DMS79 treated with DMSO at 0.1 percent for 48 hours (cell line): ENCODE measurements at regions not wholly inside any gene's neighbourhood (a gene's known extent, or its start where the extent isn't known, plus 50 kb on each side); places are given as distances from the start of the nearest gene placed in this dataset.

Experiments used
- DNase-seq: peaks from one replicate; lab custom pipeline; 2025; lab: John Stamatoyannopoulos, UW

- DNase-seq = no peak
Measured at GRCh38 chr2:788227-789032, 111.2 kb upstream of the TMEM18 start.

GRCh38 chr2:784753-785152 is 107.5 kb upstream of the TMEM18 start:
- DNase-seq = no peak

- DNase-seq = no peak
Measured at GRCh38 chr2:780581-780980, 103.4 kb upstream of the TMEM18 start.

GRCh38 chr2:780002-780401 is 102.8 kb upstream of the TMEM18 start:
- no peak for DNase-seq

- no peak for DNase-seq
Measured at GRCh38 chr2:778731-779350, 101.6 kb upstream of the TMEM18 start.

- no peak for DNase-seq
Measured at GRCh38 chr2:777546-777945, 100.3 kb upstream of the TMEM18 start.

GRCh38 chr2:777051-777450 is 99.8 kb upstream of the TMEM18 start:
- no peak for DNase-seq

- no peak for DNase-seq
Measured at GRCh38 chr2:776487-776886, 99.3 kb upstream of the TMEM18 start.

GRCh38 chr2:776038-776437 is 98.8 kb upstream of the TMEM18 start:
- no peak for DNase-seq

GRCh38 chr2:774436-774835 is 97.2 kb upstream of the TMEM18 start:
- DNase-seq = no peak

- no peak for DNase-seq
Measured at GRCh38 chr2:773256-774160, 96.3 kb upstream of the TMEM18 start.

GRCh38 chr2:771538-771937 is 94.3 kb upstream of the TMEM18 start:
- DNase-seq = no peak

- no peak for DNase-seq
Measured at GRCh38 chr2:770776-771175, 93.6 kb upstream of the TMEM18 start.

- DNase-seq = no peak
Measured at GRCh38 chr2:769771-770170, 92.6 kb upstream of the TMEM18 start.

GRCh38 chr2:768451-768850 is 91.2 kb upstream of the TMEM18 start:
- no peak for DNase-seq

- DNase-seq = no peak
Measured at GRCh38 chr2:767944-768343, 90.7 kb upstream of the TMEM18 start.

GRCh38 chr2:767440-767839 is 90.2 kb upstream of the TMEM18 start:
- no peak for DNase-seq

GRCh38 chr2:766255-766654 is 89.0 kb upstream of the TMEM18 start:
- no peak for DNase-seq

GRCh38 chr2:765369-765768 is 88.2 kb upstream of the TMEM18 start:
- no peak for DNase-seq

GRCh38 chr2:763766-764525 is 86.7 kb upstream of the TMEM18 start:
- no peak for DNase-seq

GRCh38 chr2:762646-763045 is 85.4 kb upstream of the TMEM18 start:
- peak; percentile 8 for DNase-seq

- no peak for DNase-seq
Measured at GRCh38 chr2:761384-761783, 84.2 kb upstream of the TMEM18 start.
